Esophagus muscularis mucosa (tissue), 4 donors: ENCODE measurements at regions not wholly inside any gene's neighbourhood (a gene's known extent, or its start where the extent isn't known, plus 50 kb on each side); places are given as distances from the start of the nearest gene placed in this dataset.

Source experiments
- EP300 ChIP-seq: sonication (generic); formaldehyde crosslinking; IDR thresholded peaks from one replicate; pipeline ENCODE4 v1.6.1; 2017; ENCODE audit warnings: antibody characterized with exemption
- POLR2A ChIP-seq: fragments of 450-650 bp; IDR thresholded peaks from one replicate; pipeline ENCODE4 v1.6.1; 2017; ENCODE audit warnings: antibody characterized with exemption, moderate library complexity, mild to moderate bottlenecking, low read depth
- POLR2AphosphoS5 ChIP-seq, 2 donors: sonication (generic); formaldehyde crosslinking; IDR thresholded peaks; one replicate each; pipeline ENCODE4 v1.6.1; 2017; ENCODE audit warnings: antibody characterized with exemption in 2 of 2
- TF ChIP-seq, protein P1 (sequence below), 3 experiments: fragments of 200-600 bp in 2 of 3; fragments of 450-650 bp in 1 of 3; sonication (generic) in 2 of 3; IDR thresholded peaks; one replicate each; pipeline ENCODE4 v1.5.1; 2017 to 2019; ENCODE audit warnings: antibody characterized with exemption in 3 of 3, mild to moderate bottlenecking in 2 of 3, moderate library complexity in 1 of 3

DNA sequence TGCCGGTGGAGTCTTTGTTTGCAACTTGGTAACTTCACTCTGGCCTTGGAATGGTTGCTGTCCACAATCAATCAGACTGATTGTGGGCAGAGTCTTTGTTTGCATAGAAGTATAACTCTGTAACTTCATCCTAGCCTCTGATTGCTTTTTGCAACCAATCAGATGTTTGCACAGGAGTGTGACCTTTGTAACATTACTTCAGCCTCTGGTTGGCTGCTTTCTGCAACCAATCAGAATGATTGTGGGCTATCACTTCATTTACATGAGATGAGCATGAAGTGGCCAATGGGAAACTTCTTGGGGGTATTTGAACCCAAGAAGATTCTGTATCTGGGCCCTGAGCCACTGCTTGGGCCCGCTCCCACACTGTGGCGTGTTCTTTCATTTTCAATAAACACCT is 79.6 kb upstream of the CLDN5 start:
- TF ChIP-seq POLR2A (no peak), EP300 (no peak), POLR2AphosphoS5 (IDR thresholded peaks at IDR 0.05) (no peak)
- TF ChIP-seq, protein P1, sequence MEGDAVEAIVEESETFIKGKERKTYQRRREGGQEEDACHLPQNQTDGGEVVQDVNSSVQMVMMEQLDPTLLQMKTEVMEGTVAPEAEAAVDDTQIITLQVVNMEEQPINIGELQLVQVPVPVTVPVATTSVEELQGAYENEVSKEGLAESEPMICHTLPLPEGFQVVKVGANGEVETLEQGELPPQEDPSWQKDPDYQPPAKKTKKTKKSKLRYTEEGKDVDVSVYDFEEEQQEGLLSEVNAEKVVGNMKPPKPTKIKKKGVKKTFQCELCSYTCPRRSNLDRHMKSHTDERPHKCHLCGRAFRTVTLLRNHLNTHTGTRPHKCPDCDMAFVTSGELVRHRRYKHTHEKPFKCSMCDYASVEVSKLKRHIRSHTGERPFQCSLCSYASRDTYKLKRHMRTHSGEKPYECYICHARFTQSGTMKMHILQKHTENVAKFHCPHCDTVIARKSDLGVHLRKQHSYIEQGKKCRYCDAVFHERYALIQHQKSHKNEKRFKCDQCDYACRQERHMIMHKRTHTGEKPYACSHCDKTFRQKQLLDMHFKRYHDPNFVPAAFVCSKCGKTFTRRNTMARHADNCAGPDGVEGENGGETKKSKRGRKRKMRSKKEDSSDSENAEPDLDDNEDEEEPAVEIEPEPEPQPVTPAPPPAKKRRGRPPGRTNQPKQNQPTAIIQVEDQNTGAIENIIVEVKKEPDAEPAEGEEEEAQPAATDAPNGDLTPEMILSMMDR (IDR thresholded peaks at IDR 0.05) = no peak
